Neuron (in vitro differentiated cells): ENCODE measurements at regions not wholly inside any gene's neighbourhood (a gene's known extent, or its start where the extent isn't known, plus 50 kb on each side); places are given as distances from the start of the nearest gene placed in this dataset.

Experiments used
- H2AFZ ChIP-seq: one replicate; pipeline ENCODE4 v1.6.1; 2013; ENCODE audit warnings: low read depth, mild to moderate bottlenecking, inconsistent platforms, low read length, moderate library complexity
- H3K27me3 ChIP-seq: one replicate; pipeline ENCODE4 v1.6.1; 2013; ENCODE audit warnings: low read length; ENCODE audit not compliant: insufficient read depth
- H3K36me3 ChIP-seq: one replicate; pipeline ENCODE4 v1.6.1; 2013; ENCODE audit warnings: low read length; ENCODE audit not compliant: insufficient read depth
- H3K4me1 ChIP-seq: one replicate; pipeline ENCODE4 v1.6.1; 2013; ENCODE audit warnings: low read length; ENCODE audit not compliant: insufficient read depth
- H3K4me3 ChIP-seq: 2 replicates; pipeline ENCODE4 v1.5.1; 2013; ENCODE audit warnings: mild to moderate bottlenecking, low read length, moderate library complexity
- H3K9me3 ChIP-seq: one replicate; pipeline ENCODE4 v1.6.1; 2013; ENCODE audit warnings: low read length

- Histone ChIP-seq H3K9me3 (no peaks in the 10 kb centered on the region), H3K4me1 (no peaks in the 10 kb centered on the region), H3K27me3 (no peaks in the 10 kb centered on the region), H2AFZ (no peak overlapping the region), H3K36me3 (no peaks in the 10 kb centered on the region), H3K4me3 (no peak overlapping the region)
Observed at GRCh38 chr21:35635994-35636393, 424.3 kb downstream of the SETD4 start.

- H3K4me3 ChIP-seq, result no peak overlapping the region
- no peaks in the 10 kb centered on the region for H3K4me1 ChIP-seq
- no peaks in the 10 kb centered on the region for H3K9me3 ChIP-seq
- H3K27me3 ChIP-seq, result no peaks in the 10 kb centered on the region
- no peak overlapping the region for H2AFZ ChIP-seq
- H3K36me3 ChIP-seq, result no peaks in the 10 kb centered on the region
Observed at GRCh38 chr21:35635261-35635660, 425.1 kb downstream of the SETD4 start.

- H3K36me3 ChIP-seq, result no peaks in the 10 kb centered on the region
- H2AFZ ChIP-seq, result no peak overlapping the region
- no peak overlapping the region for H3K4me3 ChIP-seq
- no peaks in the 10 kb centered on the region for H3K4me1 ChIP-seq
- no peaks in the 10 kb centered on the region for H3K9me3 ChIP-seq
- no peaks in the 10 kb centered on the region for H3K27me3 ChIP-seq
Observed at GRCh38 chr21:35633501-35633900, 426.8 kb downstream of the SETD4 start.

- Histone ChIP-seq H2AFZ (no peak overlapping the region), H3K27me3 (no peaks in the 10 kb centered on the region)
Observed at GRCh38 chr21:35632711-35633110, 427.6 kb downstream of the SETD4 start.

GRCh38 chr21:35628316-35628715 lies 432.0 kb downstream of the SETD4 start:
- no peaks in the 10 kb centered on the region for H3K36me3 ChIP-seq
- H3K4me1 ChIP-seq, result no peaks in the 10 kb centered on the region
- H3K27me3 ChIP-seq, result no peaks in the 10 kb centered on the region
- H3K9me3 ChIP-seq, result no peaks in the 10 kb centered on the region
- H2AFZ ChIP-seq, result no peak overlapping the region
- no peak overlapping the region for H3K4me3 ChIP-seq

More at GRCh38 chr21:35632711-35633110, 427.6 kb downstream of the SETD4 start:
- Histone ChIP-seq H3K4me3 (no peak overlapping the region), H3K9me3 (no peaks in the 10 kb centered on the region), H3K4me1 (no peaks in the 10 kb centered on the region), H3K36me3 (no peaks in the 10 kb centered on the region)

- Histone ChIP-seq H3K36me3 (no peaks in the 10 kb centered on the region), H3K9me3 (no peaks in the 10 kb centered on the region), H3K27me3 (no peaks in the 10 kb centered on the region), H3K4me1 (no peaks in the 10 kb centered on the region), H3K4me3 (no peak overlapping the region), H2AFZ (no peak overlapping the region)
Observed at GRCh38 chr21:35627462-35627861, 432.9 kb downstream of the SETD4 start.

- H2AFZ ChIP-seq, result no peak overlapping the region
Observed at GRCh38 chr21:35625576-35625975, 434.8 kb downstream of the SETD4 start.

GRCh38 chr21:35624901-35625300 lies 435.4 kb downstream of the SETD4 start:
- Histone ChIP-seq H3K9me3 (no peaks in the 10 kb centered on the region), H3K4me3 (no peak overlapping the region), H2AFZ (no peak overlapping the region), H3K4me1 (no peaks in the 10 kb centered on the region), H3K36me3 (no peaks in the 10 kb centered on the region), H3K27me3 (no peaks in the 10 kb centered on the region)

More at GRCh38 chr21:35625576-35625975, 434.8 kb downstream of the SETD4 start:
- Histone ChIP-seq H3K36me3 (no peaks in the 10 kb centered on the region), H3K4me3 (no peak overlapping the region), H3K9me3 (no peaks in the 10 kb centered on the region), H3K27me3 (no peaks in the 10 kb centered on the region), H3K4me1 (no peaks in the 10 kb centered on the region)

GRCh38 chr21:35622612-35623011 lies 437.7 kb downstream of the SETD4 start:
- Histone ChIP-seq H2AFZ (no peak overlapping the region), H3K4me1 (no peaks in the 10 kb centered on the region), H3K27me3 (no peaks in the 10 kb centered on the region), H3K36me3 (no peaks in the 10 kb centered on the region), H3K4me3 (no peak overlapping the region), H3K9me3 (no peaks in the 10 kb centered on the region)

GRCh38 chr21:35619184-35619583 lies 441.1 kb downstream of the SETD4 start:
- H3K4me1 ChIP-seq, result no peaks in the 10 kb centered on the region
- no peaks in the 10 kb centered on the region for H3K27me3 ChIP-seq
- no peaks in the 10 kb centered on the region for H3K9me3 ChIP-seq
- H2AFZ ChIP-seq, result no peak overlapping the region
- no peak overlapping the region for H3K4me3 ChIP-seq
- H3K36me3 ChIP-seq, result no peaks in the 10 kb centered on the region

GRCh38 chr21:35617491-35617890 lies 442.8 kb downstream of the SETD4 start:
- no peak overlapping the region for H2AFZ ChIP-seq
- no peak overlapping the region for H3K4me3 ChIP-seq
- H3K36me3 ChIP-seq, result no peaks in the 10 kb centered on the region
- no peaks in the 10 kb centered on the region for H3K9me3 ChIP-seq
- H3K27me3 ChIP-seq, result no peaks in the 10 kb centered on the region
- H3K4me1 ChIP-seq, result no peaks in the 10 kb centered on the region

- H3K4me1 ChIP-seq, result no peaks in the 10 kb centered on the region
- H3K27me3 ChIP-seq, result no peaks in the 10 kb centered on the region
- no peaks in the 10 kb centered on the region for H3K36me3 ChIP-seq
- H3K9me3 ChIP-seq, result no peaks in the 10 kb centered on the region
- H2AFZ ChIP-seq, result no peak overlapping the region
- H3K4me3 ChIP-seq, result no peak overlapping the region
Observed at GRCh38 chr21:35616090-35616489, 444.2 kb downstream of the SETD4 start.

GRCh38 chr21:35615325-35615724 lies 445.0 kb downstream of the SETD4 start:
- H3K27me3 ChIP-seq, result no peaks in the 10 kb centered on the region
- H3K36me3 ChIP-seq, result no peaks in the 10 kb centered on the region
- no peak overlapping the region for H2AFZ ChIP-seq
- no peak overlapping the region for H3K4me3 ChIP-seq
- no peaks in the 10 kb centered on the region for H3K4me1 ChIP-seq
- H3K9me3 ChIP-seq, result no peaks in the 10 kb centered on the region

GRCh38 chr21:35614396-35614921 lies 445.9 kb downstream of the SETD4 start:
- H3K27me3 ChIP-seq, result no peaks in the 10 kb centered on the region
- H2AFZ ChIP-seq, result no peak overlapping the region
- no peaks in the 10 kb centered on the region for H3K36me3 ChIP-seq
- no peaks in the 10 kb centered on the region for H3K4me1 ChIP-seq
- H3K9me3 ChIP-seq, result no peaks in the 10 kb centered on the region
- no peak overlapping the region for H3K4me3 ChIP-seq
